ENCODE measurements at regions not wholly inside any gene's neighbourhood (a gene's known extent, or its start where the extent isn't known, plus 50 kb on each side); places are given as distances from the start of the nearest gene placed in this dataset.

- DNase-seq (ENCODE audit: low read depth in 3 of 3, low spot score in 2 of 3): peak in 1 of 3 donors; percentile 24
Observed at GRCh38 chr18:24560511-24560981, 100.1 kb downstream of the HRH4 start.

- DNase-seq (ENCODE audit: low read depth in 3 of 3, low spot score in 2 of 3): no peak
Observed at GRCh38 chr18:24561369-24561965, 101.0 kb downstream of the HRH4 start.

GRCh38 chr18:24567199-24567598 is 106.8 kb downstream of the HRH4 start:
- DNase-seq (ENCODE audit: low read depth in 3 of 3, low spot score in 2 of 3): no peak

- no peak for DNase-seq (ENCODE audit: low read depth in 3 of 3, low spot score in 2 of 3)
Observed at GRCh38 chr18:24570716-24571115, 110.3 kb downstream of the HRH4 start.

- no peak for DNase-seq (ENCODE audit: low read depth in 3 of 3, low spot score in 2 of 3)
Observed at GRCh38 chr18:24582771-24583170, 122.3 kb downstream of the HRH4 start.

- no peak for DNase-seq (ENCODE audit: low read depth in 3 of 3, low spot score in 2 of 3)
Observed at GRCh38 chr18:24584205-24584604, 123.8 kb downstream of the HRH4 start.

GRCh38 chr18:24584813-24585212 is 124.4 kb downstream of the HRH4 start:
- no peak for DNase-seq (ENCODE audit: low read depth in 3 of 3, low spot score in 2 of 3)

- DNase-seq (ENCODE audit: low read depth in 3 of 3, low spot score in 2 of 3): no peak
Observed at GRCh38 chr18:24585996-24586566, 125.6 kb downstream of the HRH4 start.

- DNase-seq (ENCODE audit: low read depth in 3 of 3, low spot score in 2 of 3): no peak
Observed at GRCh38 chr18:24586662-24587360, 126.4 kb downstream of the HRH4 start.

- DNase-seq (ENCODE audit: low read depth in 3 of 3, low spot score in 2 of 3): no peak
Observed at GRCh38 chr18:24588440-24588839, 128.0 kb downstream of the HRH4 start.

- DNase-seq (ENCODE audit: low read depth in 3 of 3, low spot score in 2 of 3): no peak
Observed at GRCh38 chr18:24590946-24591345, 130.5 kb downstream of the HRH4 start.

- no peak for DNase-seq (ENCODE audit: low read depth in 3 of 3, low spot score in 2 of 3)
Observed at GRCh38 chr18:24593401-24593800, 133.0 kb downstream of the HRH4 start.

GRCh38 chr18:24593886-24594285 is 133.4 kb downstream of the HRH4 start:
- DNase-seq (ENCODE audit: low read depth in 3 of 3, low spot score in 2 of 3): no peak

- no peak for DNase-seq (ENCODE audit: low read depth in 3 of 3, low spot score in 2 of 3)
Observed at GRCh38 chr18:24595561-24596031, 135.2 kb downstream of the HRH4 start.

- peak; percentile 41 to 64 (median 60) for DNase-seq (ENCODE audit: low read depth in 3 of 3, low spot score in 2 of 3)
Observed at GRCh38 chr18:24600076-24600654, 139.7 kb downstream of the HRH4 start.

GRCh38 chr18:24601585-24601984 is 141.1 kb downstream of the HRH4 start:
- DNase-seq (ENCODE audit: low read depth in 3 of 3, low spot score in 2 of 3): no peak

GRCh38 chr18:24602201-24602600 is 141.8 kb downstream of the HRH4 start:
- no peak for DNase-seq (ENCODE audit: low read depth in 3 of 3, low spot score in 2 of 3)

GRCh38 chr18:24603151-24603550 is 142.7 kb downstream of the HRH4 start:
- DNase-seq (ENCODE audit: low read depth in 3 of 3, low spot score in 2 of 3): no peak

- DNase-seq (ENCODE audit: low read depth in 3 of 3, low spot score in 2 of 3): no peak
Observed at GRCh38 chr18:24605444-24605843, 145.0 kb downstream of the HRH4 start.

GRCh38 chr18:24609254-24609653 is 148.8 kb downstream of the HRH4 start:
- DNase-seq (ENCODE audit: low read depth in 3 of 3, low spot score in 2 of 3): no peak

GRCh38 chr18:24611075-24611474 is 150.6 kb downstream of the HRH4 start:
- DNase-seq (ENCODE audit: low read depth in 3 of 3, low spot score in 2 of 3): no peak

All from right renal cortex interstitium (tissue), 3 donors.